IMR-90 (cell line): ENCODE measurements at regions not wholly inside any gene's neighbourhood (a gene's known extent, or its start where the extent isn't known, plus 50 kb on each side); places are given as distances from the start of the nearest gene placed in this dataset.

ENCODE experiments used
- ATAC-seq: fragments of 200-7000 bp; cut with Tn5 transposase; 2 replicates; pipeline ENCODE4 v1.9.1; 2020; ENCODE audit warnings: low read depth, mild to moderate bottlenecking, moderate library complexity
- BruUV-seq: library from RNA; stranded (reverse); fragments of 400-500 nt; replicated peaks from 2 replicates; lab custom pipeline; 2021; lab: Mats Ljungman, UMichigan
- CTCF ChIA-PET: fragments of 300-600 bp; formaldehyde crosslinking; extraction: SDS; loops from one replicate; lab custom pipeline; 2021; ENCODE audit warnings: antibody characterized with exemption; lab: Yijun Ruan, JAX
- POLR2A ChIA-PET: fragments of 300-600 bp; sonication (Branson Sonifier 250); formaldehyde crosslinking; loops from one replicate; lab custom pipeline; 2022; ENCODE audit warnings: antibody characterized with exemption; ENCODE audit not compliant: unreplicated experiment; lab: Charles Lee
- DNase-seq: peaks from one replicate; pipeline ENCODE4 v3.0.0; 2013
- H2AFZ ChIP-seq: replicated peaks from 2 replicates; pipeline ENCODE3; 2013; ENCODE audit warnings: low read length, mild to moderate bottlenecking; ENCODE audit not compliant: poor library complexity
- H2AK5ac ChIP-seq: 2 replicates; pipeline ENCODE4 v1.6.1; 2013; ENCODE audit warnings: low read depth, low read length, inconsistent platforms
- H2AK9ac ChIP-seq: replicated peaks from 2 replicates; pipeline ENCODE3; 2013; ENCODE audit warnings: mild to moderate bottlenecking, low read depth, low read length, moderate library complexity; ENCODE audit not compliant: poor library complexity
- H2BK120ac ChIP-seq: 2 replicates; pipeline ENCODE4 v1.6.1; 2013; ENCODE audit warnings: low read depth, low read length, inconsistent platforms
- H2BK15ac ChIP-seq: 3 replicates; pipeline ENCODE4 v1.6.1; 2013; ENCODE audit warnings: low read depth, low read length, inconsistent platforms
- H2BK20ac ChIP-seq: 2 replicates; pipeline ENCODE4 v1.6.1; 2013; ENCODE audit warnings: low read depth, mild to moderate bottlenecking, inconsistent platforms, low read length, moderate library complexity
- H2BK5ac ChIP-seq: 2 replicates; pipeline ENCODE4 v1.6.1; 2013; ENCODE audit warnings: mild to moderate bottlenecking, low read depth, low read length, inconsistent platforms; ENCODE audit not compliant: poor library complexity, severe bottlenecking
- H3K14ac ChIP-seq: replicated peaks from 2 replicates; pipeline ENCODE4 v1.6.1; 2013; ENCODE audit warnings: low read depth, low read length, inconsistent platforms
- H3K18ac ChIP-seq: 2 replicates; pipeline ENCODE4 v1.6.1; 2013; ENCODE audit warnings: low read depth, low read length, control low read depth
- H3K23ac ChIP-seq: 2 replicates; pipeline ENCODE4 v1.6.1; 2013; ENCODE audit warnings: low read depth, low read length, inconsistent platforms
- H3K27ac ChIP-seq: 2 replicates; pipeline ENCODE4 v1.5.1; 2013; ENCODE audit warnings: mild to moderate bottlenecking, control low read depth, low read length; ENCODE audit not compliant: insufficient read depth
- H3K27me3 ChIP-seq: 2 replicates; pipeline ENCODE4 v1.6.1; 2013; ENCODE audit warnings: low read length; ENCODE audit not compliant: control insufficient read depth, insufficient read depth
- H3K36me3 ChIP-seq: 2 replicates; pipeline ENCODE4 v1.6.1; 2013; ENCODE audit warnings: low read length, mixed read lengths; ENCODE audit not compliant: control insufficient read depth, insufficient read depth
- H3K4ac ChIP-seq: 2 replicates; pipeline ENCODE4 v1.6.1; 2013; ENCODE audit warnings: low read depth, low read length, inconsistent platforms
- H3K4me1 ChIP-seq: 2 replicates; pipeline ENCODE4 v1.6.1; 2013; ENCODE audit warnings: low read length, mixed read lengths; ENCODE audit not compliant: control insufficient read depth, insufficient read depth
- H3K4me2 ChIP-seq: 2 replicates; pipeline ENCODE4 v1.6.1; 2013; ENCODE audit warnings: low read depth, mild to moderate bottlenecking, control low read depth, low read length, moderate library complexity
- H3K4me3 ChIP-seq: 2 replicates; pipeline ENCODE4 v1.5.1; 2013; ENCODE audit warnings: low read depth, mild to moderate bottlenecking, control low read depth, low read length, moderate library complexity; ENCODE audit not compliant: insufficient read depth
- H3K56ac ChIP-seq: 2 replicates; pipeline ENCODE4 v1.6.1; 2013; ENCODE audit warnings: low read length, inconsistent platforms; ENCODE audit not compliant: insufficient read depth; ENCODE audit errors: extremely low read depth
- H3K79me1 ChIP-seq, 2 experiments: 2 replicates each; pipeline ENCODE4 v1.6.1; 2013; ENCODE audit warnings: low read length in 2 of 2, inconsistent platforms in 1 of 2, low read depth in 1 of 2
- H3K9ac ChIP-seq: 2 replicates; pipeline ENCODE4 v1.6.1; 2013; ENCODE audit warnings: low read depth, low read length, control low read depth
- H3K9me1 ChIP-seq: 2 replicates; pipeline ENCODE4 v1.6.1; 2013; ENCODE audit warnings: low read length, inconsistent platforms; ENCODE audit not compliant: insufficient read depth
- H3K9me3 ChIP-seq: 2 replicates; pipeline ENCODE4 v1.6.1; 2013; ENCODE audit warnings: low read length; ENCODE audit not compliant: control insufficient read depth, insufficient read depth
- H4K20me1 ChIP-seq: 2 replicates; pipeline ENCODE4 v1.6.1; 2013; ENCODE audit warnings: low read length, inconsistent platforms; ENCODE audit not compliant: insufficient read depth
- H4K5ac ChIP-seq: 2 replicates; pipeline ENCODE4 v1.6.1; 2013; ENCODE audit warnings: mild to moderate bottlenecking, low read depth, low read length, control low read depth
- H4K8ac ChIP-seq, 2 experiments: 2 replicates each; pipeline ENCODE4 v1.6.1; 2013; ENCODE audit warnings: low read depth in 2 of 2, low read length in 2 of 2, control low read depth in 1 of 2, inconsistent platforms in 1 of 2
- H4K91ac ChIP-seq: 2 replicates; pipeline ENCODE4 v1.6.1; 2013; ENCODE audit warnings: low read depth, low read length, inconsistent platforms; ENCODE audit not compliant: insufficient read depth
- CEBPB ChIP-seq: IDR thresholded peaks from 2 replicates; pipeline ENCODE4 v1.6.1; 2012; ENCODE audit warnings: low read depth, low read length, improper control_type of control experiment
- MAZ ChIP-seq: IDR thresholded peaks from 2 replicates; pipeline ENCODE4 v1.6.1; 2012; ENCODE audit warnings: low read depth, mild to moderate bottlenecking, low read length, improper control_type of control experiment, moderate library complexity, borderline replicate concordance
- WGBS, 2 experiments: methylation state at CpG; one replicate each; pipeline versions ENCODE4 v1.1.5 to v1.1.7; 2013; ENCODE audit warnings: missing lambda C conversion rate in 2 of 2; ENCODE audit not compliant: insufficient read length in 1 of 2; ENCODE audit errors: extremely low coverage in 2 of 2; 5-methylcytosine and 5-hydroxymethylcytosine counted together
- dilution Hi-C: fragments of 300-500 bp; cut with HindIII; formaldehyde crosslinking; loops from one replicate; pipeline ENCODE4 v1.14.3; 2018; ENCODE audit warnings: low sequenced_read_pairs; ENCODE audit not compliant: unreplicated experiment
- in situ Hi-C: fragments of 300-500 bp; cut with MboI; formaldehyde crosslinking; loops from 3 replicates; pipeline ENCODE4 v1.14.3; 2019; ENCODE audit warnings: low sequenced_read_pairs, inconsistent platforms, mixed read lengths
- intact Hi-C: fragments of 100-400 bp; cut with micrococcal nuclease; formaldehyde crosslinking; loops from 2 replicates; pipeline ENCODE4 v1.10.0; 2022

DNA sequence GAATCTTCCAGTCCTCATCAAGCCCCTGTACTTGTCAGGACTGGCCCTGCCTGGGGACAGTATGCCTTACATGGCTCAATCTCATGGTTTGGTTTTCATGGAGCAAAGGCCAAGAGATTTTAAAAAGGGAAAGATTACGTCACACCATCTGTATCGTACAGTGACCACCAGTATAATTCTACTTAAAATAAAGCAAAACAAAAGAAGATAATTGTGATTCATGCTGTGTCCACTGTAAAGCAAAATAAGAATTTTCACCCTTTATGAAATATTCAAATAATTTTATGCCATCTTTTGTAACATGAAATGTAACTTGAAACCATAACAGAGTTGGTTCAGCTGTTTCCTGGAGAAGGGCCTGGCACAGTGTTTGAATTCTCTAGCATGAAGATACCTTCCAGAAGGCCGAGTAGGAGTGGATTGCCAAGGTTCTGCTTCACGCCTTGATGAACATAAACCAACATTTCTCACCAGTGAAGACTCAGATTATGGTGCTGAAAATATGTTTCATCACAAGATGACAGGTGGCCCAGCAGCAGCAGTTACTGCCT lies 486.5 kb downstream of the RFPL4B start:
- Histone ChIP-seq H3K9me3 (no peaks in the 10 kb centered on the region), H3K14ac (0 out of 2 replicates have a peak overlapping the region, but pooled peaks have one; percentile 41), H2BK20ac (no peak overlapping the region; the same call in 1 of the 2 replicates), H3K27me3 (no peaks in the 10 kb centered on the region), H3K36me3 (no peaks in the 10 kb centered on the region), H3K56ac (no peak overlapping the region), H3K79me1 (no peaks in the 10 kb centered on the region), H4K20me1 (no peaks in the 10 kb centered on the region), H2AFZ (peak overlapping the region; percentile 73), H2AK5ac (0 out of 2 replicates have a peak overlapping the region, but pooled peaks have one; percentile 0), H2AK9ac (no peak overlapping the region), H3K9me1 (no peaks in the 10 kb centered on the region), H4K8ac (no peak overlapping the region), H2BK5ac (no peak overlapping the region), H4K5ac (no peak overlapping the region; the same call in 1 of the 2 replicates), H3K4me1 (peaks cover 2% of the 10 kb centered on the region; the same call in 1 of the 2 replicates), H3K4me2 (no peak overlapping the region), H3K18ac (0 out of 2 replicates have a peak overlapping the region, but pooled peaks have one; percentile 19), H4K91ac (no peak overlapping the region; the same call in 1 of the 2 replicates), H3K23ac (no peak overlapping the region), H3K9ac (no peak overlapping the region), H3K4ac (no peak overlapping the region), H3K4me3 (no peak overlapping the region), H2BK15ac (0 out of 3 replicates have a peak overlapping the region, but pooled peaks have one; percentile 49), H2BK120ac (0 out of 2 replicates have a peak overlapping the region, but pooled peaks have one; percentile 41), H3K27ac (peak overlapping the region; percentile 20; the same call in 1 of the 2 replicates)
- ATAC-seq (peak; percentile 51; the same call in 1 of the 2 replicates), DNase-seq (peak; percentile 44)
- intact Hi-C loops: no loop called here
- in situ Hi-C loops: no loop called here
- WGBS, 2 experiments: no CpG with 5 or more reads among the region's 4 CpGs
- dilution Hi-C loops: no loop called here
- TF ChIP-seq CEBPB: peak; percentile 54; the same call in 1 of the 2 replicates
- no peak for TF ChIP-seq MAZ
- ChIA-PET CTCF (no interaction called here), POLR2A (no interaction called here)
- BruUV-seq: no TSS peak
